Activated CD4-positive, alpha-beta T cell treated with anti-CD3 and anti-CD28 coated beads, Interleukin-2, amount 10 ng/mL, durations not matched to agents 7 days and 5 days (primary cell): ENCODE measurements at regions not wholly inside any gene's neighbourhood (a gene's known extent, or its start where the extent isn't known, plus 50 kb on each side); places are given as distances from the start of the nearest gene placed in this dataset.
"Not testable (repeated sequence)": the region's sequence is repeated elsewhere in the genome, so short reads cannot be mapped to it uniquely, and the experiment has no call there.

Experiments used
- CTCF ChIA-PET: fragments of 350-600 bp; sonication (Branson Sonifier 250); formaldehyde crosslinking; loops from one replicate; lab custom pipeline; 2021; ENCODE audit warnings: antibody characterized with exemption; lab: Charles Lee
- POLR2A ChIA-PET: fragments of 350-600 bp; sonication (Branson Sonifier 250); formaldehyde crosslinking; loops from one replicate; lab custom pipeline; 2021; ENCODE audit warnings: antibody characterized with exemption; lab: Charles Lee
- DNase-seq: peaks from one replicate; pipeline ENCODE4 v3.0.0-alpha.2; 2020
- H3K27ac Mint-ChIP-seq: one replicate; pipeline ENCODE4 v1.8.0; 2021; ENCODE audit warnings: mild to moderate bottlenecking, moderate library complexity, mixed read lengths
- H3K27me3 Mint-ChIP-seq: one replicate; pipeline ENCODE4 v1.8.0; 2021; ENCODE audit warnings: mixed read lengths
- H3K36me3 Mint-ChIP-seq: one replicate; pipeline ENCODE4 v1.8.0; 2021; ENCODE audit warnings: low read depth, mixed read lengths
- H3K4me1 Mint-ChIP-seq: one replicate; pipeline ENCODE4 v1.8.0; 2021; ENCODE audit warnings: mixed read lengths
- H3K4me3 Mint-ChIP-seq: one replicate; pipeline ENCODE4 v1.8.0; 2021; ENCODE audit warnings: mild to moderate bottlenecking, moderate library complexity, mixed read lengths
- H3K9me3 Mint-ChIP-seq: one replicate; pipeline ENCODE4 v1.8.0; 2021; ENCODE audit warnings: mixed read lengths

DNA sequence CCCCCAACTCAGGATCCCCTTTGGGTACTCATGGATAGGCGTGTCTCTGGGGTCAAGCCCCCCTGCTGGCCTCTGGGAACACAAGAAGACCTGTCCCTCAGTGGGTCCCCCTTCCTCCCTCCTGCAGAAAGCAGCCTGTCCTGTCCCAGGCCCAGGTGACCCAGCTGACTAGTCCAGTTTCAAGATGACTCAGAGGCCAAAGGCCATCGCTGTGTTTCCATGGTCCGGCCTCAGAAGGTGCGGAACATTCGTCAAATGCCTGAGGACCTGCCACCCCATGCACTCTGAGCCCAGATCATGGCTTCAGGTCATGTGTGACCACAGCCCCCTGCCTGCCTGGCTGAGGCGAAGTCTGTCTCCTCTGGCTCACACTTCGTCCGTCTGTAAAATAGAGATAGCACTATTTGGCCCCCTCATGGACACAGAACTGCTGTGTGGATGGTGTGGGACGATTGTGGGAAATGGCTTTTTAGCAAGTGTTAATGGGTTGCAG, 71.4 kb upstream of the SPDYE9 start:
- H3K9me3 Mint-ChIP-seq, DNase-seq, H3K4me1 Mint-ChIP-seq, H3K36me3 Mint-ChIP-seq, H3K27me3 Mint-ChIP-seq, H3K27ac Mint-ChIP-seq, H3K4me3 Mint-ChIP-seq, CTCF ChIA-PET, POLR2A ChIA-PET: not testable (repeated sequence)

DNA sequence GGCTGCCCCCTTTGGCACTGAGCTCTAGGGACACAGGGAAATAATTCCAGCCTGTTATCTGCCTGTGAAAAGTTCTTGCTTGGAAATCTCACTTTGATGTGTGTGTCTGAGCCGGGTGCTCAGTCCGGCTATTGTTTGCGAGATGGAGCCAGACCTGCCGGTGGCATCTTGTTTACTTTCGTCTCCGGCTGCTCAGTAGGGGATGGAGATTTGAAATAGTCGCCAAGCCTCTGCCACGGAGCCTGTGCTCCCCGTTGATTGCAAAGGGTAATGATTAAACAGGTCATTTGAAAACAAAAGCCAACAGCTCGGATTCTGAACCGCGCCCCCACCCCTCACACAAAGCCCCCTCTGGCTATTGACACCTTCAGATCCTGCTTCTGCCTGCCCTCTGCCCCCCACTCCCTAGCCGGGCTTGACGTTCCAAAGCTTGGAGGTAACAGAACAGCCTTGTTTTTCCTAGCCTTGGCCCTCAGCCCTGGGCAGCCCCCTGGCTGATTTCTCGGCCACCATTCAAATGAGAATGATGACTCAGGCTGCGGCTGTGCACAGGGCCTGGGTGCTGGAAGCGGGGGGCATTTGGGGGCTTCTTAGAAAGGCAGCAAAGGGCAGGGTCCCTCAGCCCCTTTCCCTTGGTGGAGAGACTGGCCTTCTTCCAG, 70.8 kb upstream of the SPDYE9 start:
- H3K27ac Mint-ChIP-seq, H3K9me3 Mint-ChIP-seq, DNase-seq, H3K4me3 Mint-ChIP-seq, CTCF ChIA-PET, H3K27me3 Mint-ChIP-seq, H3K36me3 Mint-ChIP-seq, H3K4me1 Mint-ChIP-seq, POLR2A ChIA-PET: not testable (repeated sequence)

DNA sequence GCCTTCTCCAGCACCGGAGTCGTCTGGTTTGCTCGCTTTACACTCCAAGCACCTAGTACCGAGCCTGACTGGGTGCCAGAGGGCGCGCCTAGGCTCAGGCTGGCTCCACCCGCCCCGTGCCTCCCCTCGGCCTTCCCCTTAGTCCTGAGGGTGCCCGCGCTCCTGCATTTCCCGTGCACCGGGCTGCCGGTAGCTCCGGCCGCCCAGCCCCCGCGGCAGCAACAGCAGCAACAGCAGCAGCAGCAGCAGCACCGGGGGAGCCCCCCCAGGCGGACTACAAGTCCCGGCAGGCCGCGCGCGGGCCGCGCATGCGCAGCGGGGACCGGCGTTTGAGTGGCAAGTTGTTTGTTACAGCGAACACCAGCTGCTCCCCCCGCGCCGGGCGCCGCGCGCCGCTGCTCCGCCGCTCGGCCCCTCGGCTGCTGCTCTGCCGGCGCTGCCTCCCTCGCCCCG, 68.8 kb upstream of the SPDYE9 start:
- H3K4me3 Mint-ChIP-seq, result peak overlapping the region; percentile 45
- H3K27ac Mint-ChIP-seq, POLR2A ChIA-PET, H3K27me3 Mint-ChIP-seq, H3K4me1 Mint-ChIP-seq, CTCF ChIA-PET, H3K9me3 Mint-ChIP-seq, H3K36me3 Mint-ChIP-seq: not testable (repeated sequence)
- DNase-seq, result peak; percentile 58

DNA sequence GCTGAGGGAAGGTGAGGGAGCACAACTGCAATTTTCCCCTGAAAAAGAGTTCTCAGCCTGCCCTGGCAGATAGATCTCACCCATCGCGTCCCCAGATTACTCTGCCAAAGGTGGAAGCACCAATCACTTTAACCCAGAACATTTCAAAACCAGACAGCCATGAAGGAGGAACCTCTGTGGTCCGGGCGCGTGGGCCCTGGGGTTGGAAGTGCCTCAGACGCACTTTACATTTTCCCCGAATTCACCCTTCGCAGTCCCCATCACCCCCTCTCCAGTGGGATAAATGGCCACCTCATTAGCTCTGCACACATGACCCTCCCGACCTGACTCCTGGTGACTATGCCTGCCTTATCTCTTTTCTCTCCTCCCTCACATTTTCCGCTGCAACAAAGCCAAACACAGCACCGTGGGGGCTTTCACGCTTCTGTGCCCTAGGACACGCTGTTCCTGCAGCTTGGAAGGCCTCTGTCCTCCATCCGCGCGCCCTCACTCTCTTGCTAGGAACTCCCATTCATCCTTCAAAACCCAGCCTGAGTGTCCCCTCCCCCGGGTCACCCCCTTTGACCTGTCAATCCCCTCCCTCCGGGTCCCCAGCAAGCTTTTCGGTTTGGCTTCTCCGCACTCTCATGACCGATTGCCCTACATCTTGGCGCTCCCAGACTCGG, 68.2 kb upstream of the SPDYE9 start:
- H3K4me3 Mint-ChIP-seq, CTCF ChIA-PET, H3K27me3 Mint-ChIP-seq, H3K27ac Mint-ChIP-seq, DNase-seq, H3K36me3 Mint-ChIP-seq, POLR2A ChIA-PET, H3K4me1 Mint-ChIP-seq, H3K9me3 Mint-ChIP-seq: not testable (repeated sequence)

DNA sequence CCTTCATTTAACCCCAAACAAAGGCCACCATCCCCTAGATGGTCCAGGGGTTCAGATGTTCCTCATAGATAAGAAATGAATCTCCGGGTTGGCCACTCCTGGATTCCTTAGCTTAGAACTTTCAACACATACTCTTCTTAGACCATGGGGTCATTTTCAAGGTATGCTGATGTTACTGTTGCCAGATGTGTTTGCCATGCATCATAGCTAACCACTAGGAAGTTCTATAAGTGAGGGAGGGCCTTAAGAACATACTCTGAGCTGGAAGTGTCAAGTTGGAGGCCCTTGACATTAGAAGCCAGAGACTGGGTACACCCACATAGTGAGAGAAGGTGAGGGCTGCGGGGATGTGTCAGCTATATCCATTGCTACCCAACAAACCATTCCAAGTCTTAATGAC, 62.7 kb upstream of the SPDYE9 start:
- POLR2A ChIA-PET, DNase-seq, H3K27ac Mint-ChIP-seq, H3K4me1 Mint-ChIP-seq, H3K36me3 Mint-ChIP-seq, H3K27me3 Mint-ChIP-seq, H3K9me3 Mint-ChIP-seq, CTCF ChIA-PET, H3K4me3 Mint-ChIP-seq: not testable (repeated sequence)

DNA sequence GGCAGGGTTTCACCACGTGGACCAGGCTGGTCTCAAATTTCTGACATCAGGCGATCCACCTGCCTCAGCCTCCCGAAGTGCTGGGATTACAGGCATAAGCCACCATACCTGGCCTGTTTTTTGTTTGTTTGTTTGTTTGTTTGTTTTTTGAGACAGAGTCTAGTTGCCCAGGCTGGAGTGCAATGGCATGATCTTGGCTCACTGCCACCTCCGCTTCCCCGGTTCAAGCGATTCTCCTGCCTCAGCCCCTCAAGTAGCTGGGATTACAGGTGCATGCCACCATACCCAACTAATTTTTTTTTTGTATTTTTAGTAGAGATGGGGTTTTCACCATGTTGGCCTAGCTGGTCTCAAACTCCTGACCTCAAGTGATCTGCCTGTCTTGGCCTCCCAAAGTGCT, 61.8 kb upstream of the SPDYE9 start:
- CTCF ChIA-PET, DNase-seq, H3K4me1 Mint-ChIP-seq, POLR2A ChIA-PET, H3K9me3 Mint-ChIP-seq, H3K27me3 Mint-ChIP-seq, H3K27ac Mint-ChIP-seq, H3K4me3 Mint-ChIP-seq, H3K36me3 Mint-ChIP-seq: not testable (repeated sequence)

DNA sequence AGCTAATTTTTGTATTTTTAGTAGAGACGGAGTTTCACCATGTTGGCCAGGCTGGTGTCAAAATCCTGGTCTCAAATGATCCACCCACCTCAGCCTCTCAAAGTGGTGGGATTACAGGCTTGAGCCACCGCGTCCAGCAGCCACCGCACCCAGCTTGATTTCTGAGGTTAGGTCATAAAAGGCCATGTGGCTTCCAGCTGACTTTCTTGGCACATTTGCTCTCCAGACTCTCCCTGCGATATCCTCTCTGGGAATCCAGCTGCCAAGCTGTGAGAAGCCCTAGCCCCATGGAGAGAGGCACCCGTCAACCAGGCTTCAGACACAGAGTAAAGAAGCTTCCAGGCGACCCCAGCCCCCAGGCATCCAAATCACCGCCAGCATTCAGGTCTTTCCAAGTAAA, 58.2 kb upstream of the SPDYE9 start:
- H3K27me3 Mint-ChIP-seq, H3K4me1 Mint-ChIP-seq, POLR2A ChIA-PET, DNase-seq, H3K9me3 Mint-ChIP-seq, H3K36me3 Mint-ChIP-seq, H3K27ac Mint-ChIP-seq, H3K4me3 Mint-ChIP-seq, CTCF ChIA-PET: not testable (repeated sequence)

DNA sequence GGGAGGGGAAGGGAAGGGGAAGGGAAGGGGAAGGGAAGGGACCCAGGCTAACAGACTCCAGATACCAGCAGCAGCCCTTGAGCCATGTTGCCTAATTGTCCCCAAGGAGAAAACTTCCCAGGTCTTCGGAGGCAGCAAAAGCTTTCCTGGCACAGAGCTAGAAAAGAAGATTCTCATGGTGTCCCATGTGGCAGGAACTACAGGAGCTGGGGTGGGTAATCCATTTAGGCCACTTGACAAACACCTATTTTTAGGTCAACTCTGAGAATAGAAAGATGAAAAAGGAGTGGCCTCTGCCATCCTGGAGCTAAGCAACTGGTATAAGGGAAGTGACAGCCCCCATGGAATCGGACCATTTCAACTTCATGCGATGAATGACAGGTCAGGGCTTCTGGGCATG, 52.1 kb upstream of the SPDYE9 start:
- H3K4me1 Mint-ChIP-seq, H3K9me3 Mint-ChIP-seq, CTCF ChIA-PET, H3K36me3 Mint-ChIP-seq, H3K27ac Mint-ChIP-seq, POLR2A ChIA-PET, H3K4me3 Mint-ChIP-seq, DNase-seq, H3K27me3 Mint-ChIP-seq: not testable (repeated sequence)
